ENCODE measurements at regions not wholly inside any gene's neighbourhood (a gene's known extent, or its start where the extent isn't known, plus 50 kb on each side); places are given as distances from the start of the nearest gene placed in this dataset.

GRCh38 chr3:181052256-181052655, 62.7 kb upstream of the DNAJC19 start:
- no peak for TF ChIP-seq YY1 (IDR thresholded peaks at IDR 0.05; ENCODE audit: low read depth, low read length)
- TF ChIP-seq KDM4A (IDR thresholded peaks at IDR 0.05; ENCODE audit: low read depth, low read length, severe bottlenecking) = no peak
- TF ChIP-seq EGR1 (IDR thresholded peaks at IDR 0.05; ENCODE audit: borderline replicate concordance, low read depth, low read length) = no peak
- TF ChIP-seq HDAC2 (IDR thresholded peaks at IDR 0.05; ENCODE audit: borderline replicate concordance in 1 of 2, low read depth in 2 of 2, low read length in 2 of 2) = no peak
- TF ChIP-seq RFX5 (IDR thresholded peaks at IDR 0.05; ENCODE audit: borderline replicate concordance, low read depth, low read length) = no peak
- no peak for TF ChIP-seq RBBP5 (IDR thresholded peaks at IDR 0.05; ENCODE audit: borderline replicate concordance, low read depth, low read length)
- no peak for TF ChIP-seq KDM5A (IDR thresholded peaks at IDR 0.05; ENCODE audit: low read length)
- no peak for TF ChIP-seq JUND (IDR thresholded peaks at IDR 0.05; ENCODE audit: low read length)
- no peak for TF ChIP-seq CEBPB (IDR thresholded peaks at IDR 0.05; ENCODE audit: low read depth, low read length)
- TF ChIP-seq ZNF274 (IDR thresholded peaks at IDR 0.05; ENCODE audit: borderline replicate concordance, extremely low read depth, low read length) = no peak
- no peak overlapping the region for H3K4ac ChIP-seq (replicated peaks; ENCODE audit: insufficient read length, low read depth, low read length)
- no peak overlapping the region for H2BK5ac ChIP-seq (ENCODE audit: low read depth, low read length)
- H3K36me3 ChIP-seq (ENCODE audit: control insufficient read depth in 2 of 4, insufficient read depth in 4 of 4, low read length in 3 of 4) = no peaks in the 10 kb centered on the region; a peak in 1 of 8 replicates
- H2BK120ac ChIP-seq (replicated peaks; ENCODE audit: low read depth, low read length) = no peak overlapping the region
- H2AFZ ChIP-seq (ENCODE audit: low read length) = no peak overlapping the region
- FAIRE-seq = no peak
- H4K91ac ChIP-seq (replicated peaks; ENCODE audit: insufficient read length, low read length) = no peak overlapping the region
- ChIA-PET POLR2A (ENCODE audit: partially characterized antibody) (no interaction called here), CTCF (ENCODE audit: partially characterized antibody) (no interaction called here)
- H3K9ac ChIP-seq (replicated peaks in 1 of 4; ENCODE audit: extremely low read depth in 1 of 4, low read depth in 3 of 4, low read length in 3 of 4) = no peak overlapping the region
- no peak overlapping the region for H2BK15ac ChIP-seq (ENCODE audit: low read length)
- H2BK20ac ChIP-seq (ENCODE audit: low read length) = no peak overlapping the region
- no peak overlapping the region for H2AK5ac ChIP-seq (ENCODE audit: low read depth, low read length)
- H3K56ac ChIP-seq (replicated peaks; ENCODE audit: insufficient read length, low read depth, low read length) = no peak overlapping the region
- no peaks in the 10 kb centered on the region for H3K79me1 ChIP-seq (ENCODE audit: low read depth, low read length)
- no peak overlapping the region for H3K27ac ChIP-seq (ENCODE audit: low read depth, low read length)
- H3K23me2 ChIP-seq (ENCODE audit: low read depth, low read length) = no peaks in the 10 kb centered on the region
- no peaks in the 10 kb centered on the region for H4K20me1 ChIP-seq (replicated peaks in 1 of 2; ENCODE audit: control insufficient read depth in 1 of 2, insufficient read depth in 2 of 2, low read length in 2 of 2)
- H3K4me3 ChIP-seq (ENCODE audit: extremely low read depth in 1 of 4, insufficient read depth in 2 of 4, low read depth in 3 of 4, low read length in 4 of 4) = no peak overlapping the region
- H3K9me3 ChIP-seq (ENCODE audit: insufficient read depth in 2 of 2, low read depth in 1 of 2, low read length in 1 of 2) = peaks cover 2 to 3% of the 10 kb centered on the region in 2 experiments; a peak in 3 of 4 replicates
- no peaks in the 10 kb centered on the region for H3K79me2 ChIP-seq (ENCODE audit: control insufficient read depth in 1 of 2, insufficient read depth in 2 of 2, low read length in 2 of 2)
- 94% methylated on average over 2 of the region's 2 CpGs; no CpG with 5 or more reads in 1 of the 2 experiments for WGBS, 2 experiments (ENCODE audit: extremely low coverage in 1 of 2, insufficient coverage in 1 of 2, insufficient read length in 1 of 2, insufficient replicate concordance in 2 of 2, low coverage in 1 of 2, low lambda C conversion rate in 2 of 2, missing lambda C conversion rate in 1 of 2)
- no peak overlapping the region for H3K4me2 ChIP-seq (ENCODE audit: insufficient read depth in 1 of 2, low read depth in 2 of 2, low read length in 2 of 2)
- no peaks in the 10 kb centered on the region for H3K27me3 ChIP-seq (replicated peaks in 1 of 4; ENCODE audit: control insufficient read depth in 3 of 4, extremely low read depth in 1 of 4, insufficient read depth in 3 of 4, low read length in 3 of 4)
- H3K14ac ChIP-seq (ENCODE audit: insufficient read length) = no peak overlapping the region
- H3K4me1 ChIP-seq (replicated peaks in 1 of 4; ENCODE audit: control insufficient read depth in 3 of 4, insufficient read depth in 4 of 4, low read length in 3 of 4) = no peaks in the 10 kb centered on the region
- H3K18ac ChIP-seq (ENCODE audit: extremely low read depth, low read length) = no peak overlapping the region
- H2BK12ac ChIP-seq (ENCODE audit: low read depth, low read length) = no peak overlapping the region
- H3K23ac ChIP-seq (ENCODE audit: insufficient read length) = no peak overlapping the region
- no peak overlapping the region for H4K8ac ChIP-seq (ENCODE audit: extremely low read depth, insufficient read depth, low read length)
- DNase-seq (ENCODE audit: low read depth in 1 of 2, low spot score in 2 of 2) = no peak
- no peak overlapping the region for H4K5ac ChIP-seq (ENCODE audit: insufficient read length, low read depth, low read length)
